NCI-H1694 treated with DMSO at 0.1 percent for 48 hours (cell line): ENCODE measurements at regions not wholly inside any gene's neighbourhood (a gene's known extent, or its start where the extent isn't known, plus 50 kb on each side); places are given as distances from the start of the nearest gene placed in this dataset.

ENCODE experiments used
- DNase-seq: peaks from one replicate; lab custom pipeline; 2025; lab: John Stamatoyannopoulos, UW

DNA sequence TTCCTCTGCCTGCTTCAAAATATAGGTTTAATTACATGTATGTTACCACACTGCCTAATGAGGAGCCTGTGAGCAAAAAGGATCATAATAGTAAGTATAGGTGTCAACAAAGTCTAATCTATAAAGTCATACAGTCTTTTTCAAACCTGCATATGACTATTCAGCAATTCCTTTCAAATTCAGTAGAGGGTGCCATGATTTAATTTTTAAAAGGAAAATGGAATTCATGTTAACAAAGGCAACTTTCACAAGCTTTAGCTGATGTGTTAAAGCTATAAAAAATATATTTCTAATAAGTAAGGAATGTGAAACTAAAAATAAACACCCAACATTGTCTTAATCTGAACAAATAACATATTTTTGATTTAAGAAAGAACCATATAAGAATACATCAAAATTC is 52.1 kb downstream of the MPP7 start:
- no peak for DNase-seq

DNA sequence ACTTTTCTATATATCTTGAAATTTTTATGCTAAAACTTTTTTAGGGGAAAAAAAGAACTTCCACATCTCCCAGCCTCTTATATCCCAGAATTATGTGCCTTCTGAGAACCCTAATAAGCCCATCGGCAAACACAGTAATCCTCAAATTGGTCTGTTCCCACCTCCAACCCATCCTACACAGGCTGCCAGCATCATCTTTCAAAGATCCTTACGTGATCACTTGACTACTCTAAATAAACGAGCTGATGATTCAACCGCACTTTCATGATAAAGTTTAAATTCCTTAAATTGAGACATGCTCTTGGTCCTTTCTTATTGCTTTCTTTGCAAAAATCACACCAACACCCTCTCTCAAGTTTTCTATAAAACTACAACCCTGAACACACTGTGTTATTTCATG is 52.5 kb downstream of the MPP7 start:
- no peak for DNase-seq

DNA sequence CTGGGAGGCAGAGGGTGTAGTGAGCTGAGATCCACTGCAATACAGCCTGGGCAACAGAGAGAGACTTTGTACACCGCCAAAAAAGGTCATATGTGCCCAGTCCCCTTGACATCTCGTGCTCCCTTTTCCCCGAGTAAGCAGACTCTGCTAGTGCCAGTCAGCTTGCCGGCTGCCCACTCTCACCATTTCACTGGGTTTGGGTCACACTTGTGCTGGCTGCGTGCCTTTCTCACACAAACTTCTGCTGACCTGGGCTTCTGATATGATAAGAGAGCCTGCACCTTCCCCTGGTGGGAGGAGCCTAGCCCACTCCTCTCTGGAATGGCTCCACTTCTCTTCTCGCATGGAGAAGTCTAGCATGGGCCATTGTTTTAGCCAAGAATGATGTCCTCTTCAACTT is 53.4 kb downstream of the MPP7 start:
- no peak for DNase-seq

DNA sequence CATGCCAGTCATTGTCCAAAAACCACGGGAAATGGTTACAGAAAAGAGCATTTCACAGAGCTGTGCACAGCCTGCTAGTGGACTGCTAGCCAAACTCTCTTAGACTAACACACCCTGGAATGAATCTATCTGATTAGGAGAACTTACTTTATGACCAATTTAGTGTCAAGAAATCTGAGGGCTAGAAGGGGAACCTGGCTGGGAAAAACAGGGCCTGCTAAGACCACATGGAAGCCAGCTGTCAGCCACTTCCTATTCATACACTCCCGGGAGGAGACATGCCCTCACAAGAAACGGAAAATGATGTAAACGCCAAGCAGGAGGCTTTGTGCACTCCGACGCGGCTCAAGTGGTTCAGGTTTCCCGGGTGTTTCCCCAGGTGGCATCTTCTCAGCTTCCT is 54.8 kb downstream of the MPP7 start:
- DNase-seq, result no peak

DNA sequence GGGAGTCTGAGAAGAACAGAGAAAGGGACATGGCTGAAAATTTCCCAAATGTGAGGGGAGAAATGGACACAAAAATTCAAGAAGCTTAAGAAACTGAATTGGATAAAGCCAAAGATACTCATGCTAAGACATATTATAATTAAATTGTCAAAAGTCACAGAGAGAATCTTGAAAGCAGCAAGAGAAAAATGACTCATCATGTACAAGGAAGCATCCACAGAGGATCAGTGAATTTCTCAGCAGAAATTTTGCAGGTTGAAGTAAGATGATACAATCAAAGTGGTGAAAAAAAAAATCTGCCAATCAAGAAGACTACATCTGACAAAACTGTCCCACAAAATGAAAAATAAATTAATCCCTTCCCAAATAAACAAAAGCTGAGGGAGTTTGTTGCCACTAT is 56.8 kb downstream of the MPP7 start:
- DNase-seq, result no peak

DNA sequence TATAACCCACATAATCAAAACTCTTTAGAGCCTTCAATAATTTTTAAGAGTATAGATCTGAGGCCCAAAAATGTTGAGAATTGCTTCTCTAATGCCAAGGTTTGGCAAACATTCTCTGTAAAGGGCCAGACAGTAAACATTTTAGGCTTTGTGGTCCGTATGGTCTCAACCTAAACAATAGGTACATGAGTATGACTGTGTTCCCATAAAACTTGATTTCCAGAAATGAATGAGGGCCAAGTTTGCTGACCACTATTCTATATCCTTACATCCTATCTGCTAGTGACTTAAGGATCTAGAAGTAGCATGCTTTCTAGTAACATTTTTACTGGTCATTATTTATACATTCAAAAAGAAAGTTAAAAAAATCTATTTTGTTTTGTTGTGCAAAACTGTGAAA is 58.9 kb downstream of the MPP7 start:
- no peak for DNase-seq

DNA sequence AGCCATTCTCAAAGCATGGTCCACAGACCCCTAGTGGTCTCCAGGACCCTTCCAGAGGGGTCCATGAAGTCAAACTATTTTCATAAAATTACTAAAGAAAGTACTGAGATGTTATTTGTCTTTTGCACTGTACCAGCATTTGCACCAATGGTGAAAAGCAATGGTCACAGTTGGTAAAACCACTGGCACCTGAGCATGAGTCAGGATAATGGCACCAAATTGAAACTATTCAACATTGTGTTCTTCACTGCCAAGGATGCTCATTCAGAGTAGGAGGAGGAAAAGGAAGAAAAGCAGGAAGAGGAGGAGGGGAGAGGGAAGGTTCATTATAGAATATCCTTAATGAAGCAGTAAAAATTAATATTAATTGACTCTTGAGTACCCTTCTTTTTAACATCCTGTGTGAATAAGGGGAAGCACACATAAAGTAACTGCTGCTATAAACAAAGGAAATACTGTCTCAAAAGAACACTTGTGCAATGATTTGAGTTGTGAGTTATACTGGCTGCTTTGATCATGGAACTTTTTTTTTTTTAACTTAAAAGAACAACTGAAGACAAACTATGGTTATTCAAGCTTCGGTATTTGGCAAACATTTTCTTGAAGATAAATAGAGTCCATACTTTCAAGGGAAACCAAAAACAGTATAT is 60.2 kb downstream of the MPP7 start:
- DNase-seq, result no peak

DNA sequence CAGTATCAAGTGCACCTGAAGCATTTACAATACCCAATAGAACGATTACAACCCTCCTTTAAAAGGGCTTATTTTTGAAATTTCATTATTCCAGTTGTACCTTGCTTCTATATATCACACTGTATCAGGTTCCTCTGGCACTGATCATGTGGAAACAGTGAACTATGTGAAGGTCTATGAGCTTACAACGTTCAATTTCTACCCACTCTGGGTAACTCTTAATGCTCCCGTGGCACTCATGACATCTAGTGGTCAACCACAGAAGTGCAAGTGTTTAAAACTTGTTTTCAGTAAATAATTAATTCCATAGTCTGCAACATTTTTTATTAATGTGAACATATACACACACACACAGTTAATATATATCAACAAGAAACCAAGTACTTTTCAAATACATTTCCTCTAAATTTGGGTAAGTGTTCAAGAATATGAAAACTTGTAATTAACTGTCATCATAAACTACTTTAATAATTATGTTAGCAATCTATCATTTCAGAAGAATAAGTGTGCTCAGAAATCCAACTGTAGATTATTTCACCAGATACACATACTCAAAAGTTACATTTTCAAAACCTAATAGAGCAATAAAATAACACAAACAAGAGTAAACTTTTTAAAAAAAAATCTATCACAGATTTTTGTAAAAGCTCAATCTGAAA is 61.0 kb downstream of the MPP7 start:
- no peak for DNase-seq

DNA sequence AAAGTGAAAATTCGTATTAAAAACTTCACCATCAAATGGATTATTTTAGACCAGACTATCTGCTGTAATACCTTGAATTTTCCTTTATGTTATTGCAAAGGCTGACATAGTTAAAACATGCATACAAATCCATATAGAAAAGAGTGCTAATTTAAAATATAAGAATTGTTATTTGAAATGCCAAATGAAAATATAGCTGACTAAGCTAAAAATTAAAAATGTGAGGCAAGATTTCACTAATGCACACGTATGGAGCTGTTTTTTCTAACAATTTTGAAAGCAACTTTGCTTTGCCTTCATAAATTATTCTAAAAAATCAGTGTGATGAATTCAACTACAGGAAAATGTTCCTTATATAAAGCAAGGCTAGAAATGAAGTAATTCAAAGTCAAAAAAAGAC is 62.5 kb downstream of the MPP7 start:
- no peak for DNase-seq

DNA sequence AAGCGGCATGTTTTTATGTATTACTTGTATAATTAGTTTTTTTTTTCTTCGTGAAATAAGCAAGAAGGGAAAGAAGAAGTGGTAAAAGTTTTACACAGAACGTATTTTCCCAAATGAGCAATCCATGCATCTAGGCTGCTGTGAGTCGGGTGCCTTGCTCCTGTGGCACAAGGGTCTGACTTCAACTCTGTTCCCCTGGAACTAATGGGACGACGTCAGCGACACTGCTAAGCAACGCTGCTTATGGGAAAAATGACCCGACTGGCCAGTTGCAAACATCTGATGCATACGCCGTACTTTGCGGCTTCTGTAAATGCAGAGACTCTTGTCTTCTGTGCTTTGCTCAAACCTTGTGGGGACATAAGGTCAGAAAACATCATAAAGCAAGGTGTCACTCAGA is 66.3 kb downstream of the MPP7 start:
- no peak for DNase-seq

DNA sequence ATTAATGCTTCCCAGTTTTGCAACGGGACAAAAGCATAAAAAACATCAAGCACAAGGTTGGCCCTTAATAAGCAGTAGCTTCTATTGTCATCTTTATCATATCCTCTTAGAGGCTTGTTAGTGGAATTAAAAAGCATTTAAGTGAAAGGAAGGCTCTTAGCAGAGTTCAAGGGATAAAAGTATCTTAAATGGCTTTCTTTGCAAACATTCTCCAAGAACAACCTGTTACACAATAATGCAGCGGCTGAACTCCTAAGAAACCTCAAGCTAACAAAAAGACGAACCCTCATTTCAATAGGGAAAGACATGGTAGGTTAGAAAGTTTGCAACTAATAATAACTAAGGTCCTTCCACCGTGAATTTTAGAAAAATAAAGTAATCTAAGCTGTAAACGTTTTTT is 82.1 kb downstream of the MPP7 start:
- DNase-seq, result no peak

DNA sequence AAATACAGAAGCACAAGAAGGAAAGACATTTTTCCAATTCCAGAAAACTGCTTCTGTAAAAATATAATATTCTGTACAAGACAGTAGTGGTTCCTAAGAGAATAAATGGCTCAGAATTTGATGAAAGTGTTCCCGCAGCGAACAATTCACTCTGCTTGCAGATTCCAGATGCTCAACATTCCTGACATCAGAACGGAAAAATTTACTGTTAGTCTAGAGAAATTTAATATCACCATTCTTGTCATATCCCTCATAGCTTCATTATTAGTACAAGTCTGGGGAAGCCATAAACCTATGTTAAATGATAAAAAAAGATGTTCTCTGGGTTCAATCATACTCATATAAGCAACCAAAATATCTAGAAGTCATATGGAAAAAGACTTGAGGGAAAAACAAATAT is 83.6 kb downstream of the MPP7 start:
- no peak for DNase-seq

DNA sequence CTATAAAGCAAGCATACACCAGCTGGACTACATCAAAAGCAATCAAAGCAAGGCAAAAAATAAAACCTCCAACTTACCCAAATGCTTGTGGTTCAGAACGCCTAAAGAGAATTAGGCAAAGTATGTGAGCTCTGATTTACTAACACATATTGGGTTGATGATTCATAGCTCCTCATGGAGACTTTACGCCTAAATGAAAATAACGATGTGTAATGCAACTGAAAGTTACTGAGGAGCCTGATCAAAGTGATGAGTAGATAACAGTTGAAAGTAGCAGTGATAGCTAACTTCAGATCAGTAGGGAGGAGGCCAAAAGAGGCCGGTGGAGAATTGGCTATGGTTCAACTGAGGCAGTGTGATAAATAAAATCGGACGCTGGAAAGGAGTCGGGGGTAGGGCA is 85.0 kb downstream of the MPP7 start:
- DNase-seq, result no peak

DNA sequence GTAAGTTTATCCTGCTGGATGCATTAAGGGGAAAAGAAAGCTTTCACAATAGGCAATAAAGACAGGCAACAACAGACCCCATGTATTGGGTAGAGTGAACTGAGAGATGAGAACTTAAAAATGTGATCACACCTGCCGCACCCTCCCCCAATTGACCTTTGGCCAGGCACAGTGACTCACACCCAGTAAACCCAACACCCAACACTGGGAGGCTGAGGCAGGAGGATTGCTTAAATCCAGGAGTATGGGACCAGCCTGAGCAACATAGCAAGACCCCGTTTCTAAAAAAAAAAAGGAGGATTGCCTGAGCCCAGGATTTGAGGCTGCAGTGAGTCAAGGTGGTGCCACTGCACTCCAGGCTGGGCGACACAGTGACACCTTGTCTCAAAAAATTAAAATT is 86.9 kb downstream of the MPP7 start:
- DNase-seq, result no peak

DNA sequence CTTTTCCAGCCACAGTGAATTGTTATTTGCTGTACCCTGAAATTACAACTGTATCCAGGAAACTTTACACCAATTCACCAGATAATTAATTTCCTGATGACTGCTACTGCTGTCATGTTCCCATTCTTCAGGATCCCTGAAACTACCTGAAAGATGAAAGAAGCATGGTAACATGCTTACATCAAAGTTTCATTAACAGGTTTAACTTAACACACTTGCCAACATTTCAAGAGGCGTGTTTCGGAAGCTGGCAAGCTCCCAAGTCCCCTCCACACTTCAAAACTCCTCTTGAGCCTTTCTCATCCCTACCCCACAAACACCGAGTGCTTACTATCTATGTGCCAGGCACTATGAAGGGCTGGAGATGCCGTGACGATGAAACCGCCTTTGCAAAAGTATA is 88.6 kb downstream of the MPP7 start:
- no peak for DNase-seq

DNA sequence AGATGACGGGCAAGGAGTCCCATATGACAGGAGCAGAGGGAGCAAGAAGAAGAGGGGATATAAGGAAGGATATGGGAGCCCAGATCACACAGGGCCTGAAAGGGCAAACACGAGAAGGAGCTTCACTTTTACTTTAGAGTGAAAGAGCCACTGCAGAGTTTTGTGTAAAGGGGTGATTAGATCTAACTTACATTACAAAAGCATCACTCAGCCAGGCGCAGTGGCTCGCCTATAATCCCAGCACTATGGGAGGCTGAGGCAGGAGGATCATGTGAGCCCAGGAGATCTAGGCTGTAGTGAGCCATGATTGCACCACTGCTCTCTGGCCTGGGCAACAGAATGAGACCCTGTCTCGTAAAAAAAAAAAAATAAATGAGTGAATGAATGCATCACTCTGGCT is 91.1 kb downstream of the MPP7 start:
- DNase-seq, result no peak

DNA sequence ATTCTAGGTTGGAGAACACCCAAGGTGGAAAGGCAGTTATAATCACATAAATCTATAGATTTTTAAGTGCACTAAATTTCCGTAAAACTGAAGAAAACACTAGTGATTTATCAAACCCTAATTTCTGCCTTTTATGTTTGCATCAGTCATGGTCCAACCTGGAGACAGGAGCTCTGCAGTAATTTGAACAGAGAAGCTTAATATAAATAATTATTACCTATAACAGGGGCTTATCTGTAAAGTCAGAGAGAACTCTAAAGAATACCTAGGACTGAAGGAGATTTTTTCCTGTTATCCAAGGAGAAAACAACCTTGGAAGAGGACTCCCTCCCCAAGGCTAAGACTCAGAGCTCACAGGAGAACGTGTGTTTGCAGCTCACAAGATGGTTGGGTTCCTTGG is 95.1 kb downstream of the MPP7 start:
- no peak for DNase-seq

DNA sequence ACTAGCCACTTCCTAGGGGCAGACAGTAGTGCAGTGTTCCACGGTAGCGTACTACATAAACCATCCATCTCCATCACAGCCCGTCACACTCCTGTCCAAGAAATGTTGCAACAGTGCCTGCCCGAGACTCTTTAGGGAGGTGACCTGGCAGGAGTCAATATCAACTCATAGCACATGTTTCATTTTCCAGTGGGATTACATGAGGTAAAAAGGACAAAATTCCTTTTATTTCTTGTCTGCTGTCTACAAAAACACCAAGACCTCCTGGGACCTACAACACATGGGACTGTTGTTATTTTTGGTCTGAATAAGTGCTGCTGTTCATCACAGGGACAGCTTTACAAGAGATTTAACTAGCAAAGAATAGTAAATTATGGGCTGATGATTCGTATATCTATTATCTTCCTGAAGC is 99.9 kb downstream of the MPP7 start:
- no peak for DNase-seq

DNA sequence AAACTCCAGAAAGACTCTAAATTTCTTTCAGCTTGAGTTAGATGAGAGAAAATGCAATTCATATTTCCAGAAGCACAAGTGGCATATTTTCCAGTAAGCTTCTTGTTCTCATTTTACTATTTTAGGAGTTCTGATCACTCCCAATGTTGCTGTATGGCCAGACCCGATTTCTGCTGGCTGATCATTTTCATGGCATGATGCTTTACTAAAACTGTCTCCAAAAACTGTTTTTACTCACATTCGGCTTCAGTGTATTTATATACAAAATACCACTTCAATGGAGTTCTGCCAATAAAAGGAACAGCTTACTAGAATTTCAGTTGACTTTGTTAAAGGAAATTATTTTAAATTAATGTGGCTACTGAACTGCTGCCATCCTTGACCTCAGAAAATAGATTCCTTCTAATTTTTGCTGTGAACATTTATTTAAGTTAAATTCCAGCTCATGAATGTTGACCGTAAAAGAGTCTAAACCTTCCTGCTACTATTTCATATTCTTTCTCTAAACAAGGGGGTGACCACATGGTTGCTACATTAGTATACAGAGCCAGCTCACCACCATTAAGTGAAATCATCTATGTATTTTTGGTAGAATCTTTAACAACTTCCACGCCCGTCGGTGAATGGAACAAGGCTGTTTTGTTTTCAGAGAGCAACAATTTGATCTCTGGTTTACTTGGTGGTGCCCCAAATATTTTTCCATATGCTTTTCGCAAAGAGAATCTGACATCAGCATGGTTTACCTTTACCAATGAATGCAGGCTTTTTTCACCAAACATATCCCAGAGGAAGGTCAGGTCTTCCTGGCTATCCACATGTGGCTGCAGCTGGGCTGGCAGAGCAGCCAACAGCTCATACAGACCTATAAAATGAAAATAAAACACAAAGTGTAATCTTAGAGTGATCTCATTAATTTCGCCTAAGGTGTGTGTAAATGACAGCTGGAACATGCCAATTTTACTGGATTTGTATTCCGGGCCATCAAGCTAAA is 101.2 kb downstream of the MPP7 start:
- DNase-seq, result no peak

DNA sequence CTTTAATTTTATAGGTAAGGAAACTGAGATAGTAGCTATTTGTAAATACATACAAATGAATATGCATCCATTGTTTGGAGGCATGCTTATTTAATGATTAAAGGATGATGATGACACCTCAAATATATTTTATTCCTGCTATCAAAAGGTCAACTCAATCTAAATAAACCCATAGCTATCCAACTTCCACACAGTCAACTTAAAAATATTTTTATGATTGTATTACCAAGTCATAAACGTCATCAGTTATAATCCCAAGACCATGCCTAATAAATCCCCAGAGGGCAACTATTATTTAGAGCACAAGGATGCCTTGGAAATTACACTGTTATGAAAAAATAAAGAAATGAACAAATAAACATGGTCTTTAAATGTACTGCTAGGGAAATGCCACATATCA is 102.1 kb downstream of the MPP7 start:
- no peak for DNase-seq

DNA sequence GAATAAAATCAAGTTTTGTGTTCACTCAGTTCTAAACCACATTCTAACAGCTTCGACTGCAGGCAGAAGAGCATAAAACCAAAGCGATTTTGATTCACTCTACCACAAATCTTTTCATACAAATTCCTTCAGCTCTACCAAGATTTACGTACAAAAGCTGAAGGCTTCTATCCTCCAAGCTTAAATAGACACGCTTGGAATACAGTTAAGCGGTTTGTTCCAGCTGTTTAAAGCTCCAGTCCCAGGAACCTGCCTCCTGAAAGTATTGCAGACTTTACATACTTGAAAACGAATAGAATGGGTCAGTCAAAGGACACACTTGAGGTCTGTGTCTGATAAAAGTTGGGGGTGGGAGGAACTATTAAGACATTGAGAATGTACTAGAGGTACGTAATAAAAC is 102.9 kb downstream of the MPP7 start:
- DNase-seq, result no peak

DNA sequence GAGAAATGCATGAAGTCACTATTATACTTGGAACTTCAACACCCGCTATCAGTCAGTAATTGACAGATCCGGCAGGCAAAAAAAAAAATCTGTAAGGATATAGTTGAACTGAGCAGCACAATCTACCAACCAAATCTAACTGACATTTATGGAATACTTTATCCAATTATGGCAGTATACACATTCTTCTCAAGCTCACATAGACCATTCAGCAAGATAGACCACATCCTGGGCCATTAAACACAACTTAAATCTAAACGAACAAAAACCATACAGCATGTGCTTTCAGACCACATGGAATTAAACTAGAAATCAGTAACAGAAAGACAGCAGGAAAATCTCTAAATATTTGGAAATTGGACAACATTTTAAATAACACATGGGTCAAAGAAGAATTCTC is 112.7 kb downstream of the MPP7 start:
- DNase-seq, result no peak

DNA sequence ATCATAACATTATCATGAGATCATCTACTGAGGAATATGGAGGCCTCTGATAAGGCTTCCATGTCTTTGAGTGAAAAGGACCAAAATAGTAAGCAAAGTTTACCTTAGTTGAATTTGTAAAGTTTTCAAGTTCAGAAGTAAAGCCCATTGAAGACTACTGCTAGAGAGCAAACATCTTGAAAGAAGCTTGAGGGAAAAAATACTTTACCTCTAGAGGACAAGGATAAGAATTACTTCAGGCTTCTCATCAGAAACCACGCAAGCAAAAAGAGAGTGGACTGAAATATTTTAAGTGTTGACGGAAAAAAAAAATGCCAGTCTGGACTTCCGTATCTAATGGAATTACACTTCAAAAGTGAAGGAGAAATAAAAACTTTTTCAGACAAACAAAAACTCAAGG is 114.3 kb downstream of the MPP7 start:
- DNase-seq, result no peak
